ENCODE measurements at regions not wholly inside any gene's neighbourhood (a gene's known extent, or its start where the extent isn't known, plus 50 kb on each side); places are given as distances from the start of the nearest gene placed in this dataset.

- no peak overlapping the region for H3K27ac Mint-ChIP-seq (ENCODE audit: unreplicated experiment)
- Histone ChIP-seq H3K36me3 (ENCODE audit: control insufficient read depth, insufficient read depth, low read length) (no peaks in the 10 kb centered on the region), H3K9me3 (no peaks in the 10 kb centered on the region), H3K4me3 (ENCODE audit: low read depth, low read length) (no peak overlapping the region), H3K27me3 (replicated peaks; ENCODE audit: control insufficient read depth, insufficient read depth, low read length) (no peaks in the 10 kb centered on the region), H3K4me1 (no peaks in the 10 kb centered on the region)
- H3K4me1 Mint-ChIP-seq (ENCODE audit: low read depth, unreplicated experiment) = no peaks in the 10 kb centered on the region
- H3K36me3 Mint-ChIP-seq (ENCODE audit: insufficient read depth, unreplicated experiment) = no peaks in the 10 kb centered on the region
- CTCF ChIA-PET = no interaction called here
- no peak for TF ChIP-seq CTCF (IDR thresholded peaks at IDR 0.05; ENCODE audit: insufficient read depth in 1 of 2, low read depth in 1 of 2, low read length in 1 of 2, severe bottlenecking in 1 of 2, unreplicated experiment in 1 of 2)
- no peaks in the 10 kb centered on the region for H3K27me3 Mint-ChIP-seq (ENCODE audit: insufficient read depth, unreplicated experiment)
- H3K9me3 Mint-ChIP-seq (ENCODE audit: unreplicated experiment) = no peaks in the 10 kb centered on the region
- intact Hi-C loops (cut with micrococcal nuclease; ENCODE audit: unreplicated experiment) = no loop called here
- DNase-seq = no peak
- BruUV-seq (replicated peaks) = no TSS peak
- H3K4me3 Mint-ChIP-seq (ENCODE audit: unreplicated experiment) = no peak overlapping the region
- POLR2A ChIA-PET = no interaction called here
Observed at GRCh38 chr18:42623935-42624334, 491.6 kb downstream of the RIT2 start.

GRCh38 chr18:42632801-42633200 lies 482.7 kb downstream of the RIT2 start:
- Histone ChIP-seq H3K36me3 (ENCODE audit: control insufficient read depth, insufficient read depth, low read length) (no peaks in the 10 kb centered on the region), H3K4me1 (0 out of 2 replicates have a peak, but pooled peaks cover 4% of the 10 kb centered on the region), H3K9me3 (no peaks in the 10 kb centered on the region), H3K27me3 (replicated peaks; ENCODE audit: control insufficient read depth, insufficient read depth, low read length) (no peaks in the 10 kb centered on the region), H3K4me3 (ENCODE audit: low read depth, low read length) (no peak overlapping the region)
- no peaks in the 10 kb centered on the region for H3K9me3 Mint-ChIP-seq (ENCODE audit: unreplicated experiment)
- H3K27me3 Mint-ChIP-seq (ENCODE audit: insufficient read depth, unreplicated experiment) = no peaks in the 10 kb centered on the region
- ChIA-PET POLR2A (no interaction called here), CTCF (no interaction called here)
- intact Hi-C loops (cut with micrococcal nuclease; ENCODE audit: unreplicated experiment) = no loop called here
- DNase-seq = no peak
- TF ChIP-seq CTCF (IDR thresholded peaks at IDR 0.05; ENCODE audit: insufficient read depth in 1 of 2, low read depth in 1 of 2, low read length in 1 of 2, severe bottlenecking in 1 of 2, unreplicated experiment in 1 of 2) = no peak
- no peak overlapping the region for H3K4me3 Mint-ChIP-seq (ENCODE audit: unreplicated experiment)
- H3K27ac Mint-ChIP-seq (ENCODE audit: unreplicated experiment) = no peak overlapping the region
- no TSS peak for BruUV-seq (replicated peaks)
- no peaks in the 10 kb centered on the region for H3K36me3 Mint-ChIP-seq (ENCODE audit: insufficient read depth, unreplicated experiment)
- no peaks in the 10 kb centered on the region for H3K4me1 Mint-ChIP-seq (ENCODE audit: low read depth, unreplicated experiment)

- H3K27me3 Mint-ChIP-seq (ENCODE audit: insufficient read depth, unreplicated experiment) = no peaks in the 10 kb centered on the region
- H3K36me3 ChIP-seq (ENCODE audit: control insufficient read depth, insufficient read depth, low read length) = no peaks in the 10 kb centered on the region
- H3K9me3 ChIP-seq = no peaks in the 10 kb centered on the region
- no peak overlapping the region for H3K4me3 Mint-ChIP-seq (ENCODE audit: unreplicated experiment)
- DNase-seq = peak in 1 of 2 experiments; percentile 2
- H3K36me3 Mint-ChIP-seq (ENCODE audit: insufficient read depth, unreplicated experiment) = no peaks in the 10 kb centered on the region
- no peaks in the 10 kb centered on the region for H3K4me1 Mint-ChIP-seq (ENCODE audit: low read depth, unreplicated experiment)
- 0 out of 2 replicates have a peak, but pooled peaks cover 4% of the 10 kb centered on the region for H3K4me1 ChIP-seq
- H3K27ac Mint-ChIP-seq (ENCODE audit: unreplicated experiment) = no peak overlapping the region
- H3K4me3 ChIP-seq (ENCODE audit: low read depth, low read length) = no peak overlapping the region
- POLR2A ChIA-PET = no interaction called here
- no peak for TF ChIP-seq CTCF (IDR thresholded peaks at IDR 0.05; ENCODE audit: insufficient read depth in 1 of 2, low read depth in 1 of 2, low read length in 1 of 2, severe bottlenecking in 1 of 2, unreplicated experiment in 1 of 2)
- CTCF ChIA-PET = interaction anchor here (0.7 kb wide), 1 partner anchor 346 kb away, joined by 4 read pairs; no protein-coding TSS in a partner anchor
- peaks cover 10% of the 10 kb centered on the region for H3K9me3 Mint-ChIP-seq (ENCODE audit: unreplicated experiment)
- H3K27me3 ChIP-seq (replicated peaks; ENCODE audit: control insufficient read depth, insufficient read depth, low read length) = no peaks in the 10 kb centered on the region
- intact Hi-C loops (cut with micrococcal nuclease; ENCODE audit: unreplicated experiment) = no loop called here
- BruUV-seq (replicated peaks) = no TSS peak
Observed at GRCh38 chr18:42635378-42636048, 480.0 kb downstream of the RIT2 start.
